Stomach (tissue), 8 donors: ENCODE measurements at regions not wholly inside any gene's neighbourhood (a gene's known extent, or its start where the extent isn't known, plus 50 kb on each side); places are given as distances from the start of the nearest gene placed in this dataset.

ENCODE experiments used
- DNase-seq, 2 donors: peaks; one replicate each; pipeline versions ENCODE4 v3.0.0 to v3.0.0-alpha.2; 2013 to 2019
- H3K27ac ChIP-seq, 5 donors: fragments of 200-600 bp in 4 of 5; sonication (generic) in 4 of 5; one replicate each; pipeline ENCODE4 v1.5.1; 2013 to 2019; ENCODE audit warnings: mild to moderate bottlenecking in 1 of 5, moderate library complexity in 1 of 5
- H3K27me3 ChIP-seq, 3 donors: fragments of 200-600 bp; sonication (generic); one replicate each; pipeline ENCODE4 v1.5.1; 2017 to 2019; ENCODE audit warnings: mixed run types in 1 of 3
- H3K36me3 ChIP-seq, 4 donors: fragments of 200-600 bp; sonication (generic); 1 replicate in 3 of 4; 2 replicates in 1 of 4; pipeline ENCODE4 v1.5.1; 2016 to 2019
- H3K4me1 ChIP-seq, 4 donors: fragments of 200-600 bp; sonication (generic); one replicate each; pipeline ENCODE4 v1.5.1; 2016 to 2019
- H3K4me3 ChIP-seq, 4 donors: fragments of 200-600 bp; sonication (generic) in 3 of 4; one replicate each; pipeline ENCODE4 v1.5.1; 2016 to 2019; ENCODE audit warnings: mild to moderate bottlenecking in 1 of 4
- H3K9me3 ChIP-seq, 4 donors: fragments of 200-600 bp; sonication (generic); one replicate each; pipeline ENCODE4 v1.5.1; 2016 to 2019
- EP300 ChIP-seq: sonication (generic); formaldehyde crosslinking; IDR thresholded peaks from one replicate; pipeline ENCODE4 v1.6.1; 2017; ENCODE audit warnings: antibody characterized with exemption
- POLR2A ChIP-seq, 4 donors: fragments of 450-650 bp; IDR thresholded peaks; one replicate each; pipeline ENCODE4 v1.6.1; 2016; ENCODE audit warnings: antibody characterized with exemption in 4 of 4, control low read depth in 2 of 4, mild to moderate bottlenecking in 1 of 4, moderate library complexity in 1 of 4
- POLR2AphosphoS5 ChIP-seq, 3 donors: sonication (generic); formaldehyde crosslinking; IDR thresholded peaks; one replicate each; pipeline ENCODE4 v1.6.1; 2016; ENCODE audit warnings: antibody characterized with exemption in 3 of 3
- WGBS, 5 donors: extraction: QIAGEN DNeasy Blood & Tissue Kit in 3 of 5; methylation state at CpG; one replicate each; pipeline versions ENCODE4 v1.1.5 to v1.1.7; 2013 to 2018; 5-methylcytosine and 5-hydroxymethylcytosine counted together
- intact Hi-C: fragments of 100-400 bp; cut with DNase I; formaldehyde crosslinking; loops from one replicate; pipeline ENCODE4 v1.15.1; 2023; ENCODE audit warnings: low total_unique reads
- TF ChIP-seq, protein P1 (sequence below), 7 experiments: fragments of 450-650 bp in 4 of 7; fragments of 200-600 bp in 3 of 7; sonication (generic) in 3 of 7; IDR thresholded peaks; one replicate each; pipeline ENCODE4 v1.5.1; 2016 to 2019; ENCODE audit warnings: antibody characterized with exemption in 7 of 7, control low read depth in 2 of 7, mild to moderate bottlenecking in 1 of 7
- donor health status: healthy with polysubstance abuse.
- donor health status: Bipolar disorder and iron deficiency.
- donor health status: healthy.

DNA sequence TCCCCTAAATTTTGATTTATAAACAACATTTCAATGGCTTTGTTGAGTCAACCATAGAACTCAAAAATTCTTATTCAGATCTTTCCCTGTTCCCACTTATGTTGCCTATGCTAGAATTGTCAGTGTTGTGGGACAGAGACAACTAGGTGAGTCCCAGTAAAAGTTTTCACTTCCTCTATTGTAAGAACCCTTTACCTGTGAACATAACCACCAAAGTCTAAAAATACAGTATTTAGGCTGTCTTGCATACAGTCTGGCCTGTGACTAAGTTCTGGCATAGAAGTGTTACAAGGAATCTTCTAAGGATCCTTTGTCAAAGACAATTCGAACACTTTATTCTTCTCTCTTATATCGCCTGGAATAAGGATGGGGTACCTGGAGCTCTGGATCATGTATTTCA lies 1047.9 kb upstream of the NCAM2 start:
- no peak overlapping the region for H3K27ac ChIP-seq
- no peak for TF ChIP-seq POLR2AphosphoS5 (IDR thresholded peaks at IDR 0.05)
- TF ChIP-seq, protein P1, sequence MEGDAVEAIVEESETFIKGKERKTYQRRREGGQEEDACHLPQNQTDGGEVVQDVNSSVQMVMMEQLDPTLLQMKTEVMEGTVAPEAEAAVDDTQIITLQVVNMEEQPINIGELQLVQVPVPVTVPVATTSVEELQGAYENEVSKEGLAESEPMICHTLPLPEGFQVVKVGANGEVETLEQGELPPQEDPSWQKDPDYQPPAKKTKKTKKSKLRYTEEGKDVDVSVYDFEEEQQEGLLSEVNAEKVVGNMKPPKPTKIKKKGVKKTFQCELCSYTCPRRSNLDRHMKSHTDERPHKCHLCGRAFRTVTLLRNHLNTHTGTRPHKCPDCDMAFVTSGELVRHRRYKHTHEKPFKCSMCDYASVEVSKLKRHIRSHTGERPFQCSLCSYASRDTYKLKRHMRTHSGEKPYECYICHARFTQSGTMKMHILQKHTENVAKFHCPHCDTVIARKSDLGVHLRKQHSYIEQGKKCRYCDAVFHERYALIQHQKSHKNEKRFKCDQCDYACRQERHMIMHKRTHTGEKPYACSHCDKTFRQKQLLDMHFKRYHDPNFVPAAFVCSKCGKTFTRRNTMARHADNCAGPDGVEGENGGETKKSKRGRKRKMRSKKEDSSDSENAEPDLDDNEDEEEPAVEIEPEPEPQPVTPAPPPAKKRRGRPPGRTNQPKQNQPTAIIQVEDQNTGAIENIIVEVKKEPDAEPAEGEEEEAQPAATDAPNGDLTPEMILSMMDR (IDR thresholded peaks at IDR 0.05) = no peak
- no peak for TF ChIP-seq EP300
- TF ChIP-seq POLR2A (IDR thresholded peaks at IDR 0.05) = no peak
- 87 to 97% (median 92%) methylated on average over 2 of the region's 2 CpGs for WGBS, 5 donors
- intact Hi-C loops = no loop called here
- no peaks in the 10 kb centered on the region for H3K27me3 ChIP-seq
- no peaks in the 10 kb centered on the region for H3K36me3 ChIP-seq
- no peak overlapping the region for H3K4me3 ChIP-seq
- no peak for DNase-seq
- H3K4me1 ChIP-seq = no peaks in the 10 kb centered on the region
- H3K9me3 ChIP-seq = no peaks in the 10 kb centered on the region

DNA sequence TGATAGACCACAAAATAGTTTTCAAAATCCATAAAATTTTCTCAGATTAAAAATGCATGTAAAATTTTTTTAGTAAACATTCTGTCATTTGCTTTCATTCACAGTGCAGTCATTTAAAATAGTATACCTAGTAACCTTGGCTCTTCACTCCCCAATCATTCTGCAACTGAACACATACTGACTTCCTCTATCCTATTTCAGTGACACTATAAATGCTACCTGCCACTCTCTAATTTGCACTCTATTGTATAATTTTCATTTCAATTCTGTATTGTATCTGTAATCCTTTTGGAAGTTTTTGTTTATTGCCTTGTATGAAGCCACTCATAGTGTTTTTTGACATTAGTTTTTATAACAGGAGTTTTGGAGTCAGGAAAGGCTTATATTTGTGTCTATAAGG lies 1029.1 kb upstream of the NCAM2 start:
- Histone ChIP-seq H3K36me3 (no peaks in the 10 kb centered on the region), H3K9me3 (peaks cover 5 to 11% (median 9%) of the 10 kb centered on the region in 4 donors), H3K27me3 (no peaks in the 10 kb centered on the region), H3K27ac (no peak overlapping the region), H3K4me3 (no peak overlapping the region), H3K4me1 (no peaks in the 10 kb centered on the region)
- intact Hi-C loops = no loop called here
- DNase-seq = no peak
- no peak for TF ChIP-seq EP300
- TF ChIP-seq POLR2A (IDR thresholded peaks at IDR 0.05) = no peak
- TF ChIP-seq, protein P1 (IDR thresholded peaks at IDR 0.05) = no peak
- TF ChIP-seq POLR2AphosphoS5 (IDR thresholded peaks at IDR 0.05) = no peak

DNA sequence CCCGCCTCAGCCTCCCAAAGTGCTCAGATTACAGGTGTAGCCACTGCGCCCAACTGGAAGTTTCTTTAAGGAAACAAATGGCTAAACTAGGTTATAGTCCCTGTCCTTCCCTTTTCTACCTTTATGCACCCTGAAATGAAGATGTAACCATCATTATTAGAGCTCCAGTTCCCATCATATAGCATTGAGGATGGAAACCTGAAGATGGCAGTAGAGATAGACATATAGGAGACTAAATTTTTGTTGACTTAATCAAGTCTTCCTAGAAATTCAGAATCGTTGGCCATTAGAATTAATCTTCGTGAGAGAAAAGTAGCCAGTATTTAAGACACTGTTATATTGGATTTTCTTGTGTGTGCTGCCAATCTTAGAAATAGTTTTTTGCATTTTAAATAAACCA lies 1016.3 kb upstream of the NCAM2 start:
- WGBS, 5 donors = 83 to 94% (median 87%) methylated on average over 4 of the region's 4 CpGs
- H3K4me3 ChIP-seq = no peak overlapping the region
- DNase-seq = no peak
- H3K4me1 ChIP-seq = no peaks in the 10 kb centered on the region
- no peak for TF ChIP-seq POLR2A (IDR thresholded peaks at IDR 0.05)
- TF ChIP-seq, protein P1 (IDR thresholded peaks at IDR 0.05) = no peak
- H3K27me3 ChIP-seq = no peaks in the 10 kb centered on the region
- H3K27ac ChIP-seq = no peak overlapping the region
- intact Hi-C loops = no loop called here
- H3K9me3 ChIP-seq = no peaks in the 10 kb centered on the region
- H3K36me3 ChIP-seq = no peaks in the 10 kb centered on the region

DNA sequence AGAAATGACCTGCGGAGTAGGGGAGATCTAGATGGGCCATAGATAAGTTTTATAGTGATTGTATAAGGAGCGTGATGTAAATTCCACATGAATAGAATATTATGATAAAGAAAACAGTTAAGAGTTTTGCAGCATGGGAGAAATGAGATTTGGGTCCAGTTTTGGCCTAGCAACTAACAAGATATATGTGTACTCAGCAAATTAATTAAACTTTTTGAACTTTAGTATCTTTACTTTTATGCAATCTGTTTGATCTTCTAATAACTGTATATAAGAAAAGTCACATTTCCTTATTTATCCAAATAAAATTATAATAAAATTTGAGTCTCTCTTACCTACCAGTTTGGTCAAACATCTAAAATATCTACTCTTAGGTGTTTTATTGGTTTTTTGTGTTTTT lies 1011.8 kb upstream of the NCAM2 start:
- Histone ChIP-seq H3K4me3 (no peak overlapping the region), H3K27me3 (no peaks in the 10 kb centered on the region), H3K4me1 (no peaks in the 10 kb centered on the region), H3K27ac (no peak overlapping the region), H3K9me3 (no peaks in the 10 kb centered on the region), H3K36me3 (no peaks in the 10 kb centered on the region)
- TF ChIP-seq EP300 = no peak
- TF ChIP-seq POLR2AphosphoS5 (IDR thresholded peaks at IDR 0.05) = no peak
- TF ChIP-seq, protein P1 (IDR thresholded peaks at IDR 0.05) = no peak
- TF ChIP-seq POLR2A (IDR thresholded peaks at IDR 0.05) = no peak
- WGBS, 5 donors = 94 to 97% (median 94%) methylated on average over 2 of the region's 2 CpGs
- DNase-seq = no peak
- intact Hi-C loops = no loop called here

DNA sequence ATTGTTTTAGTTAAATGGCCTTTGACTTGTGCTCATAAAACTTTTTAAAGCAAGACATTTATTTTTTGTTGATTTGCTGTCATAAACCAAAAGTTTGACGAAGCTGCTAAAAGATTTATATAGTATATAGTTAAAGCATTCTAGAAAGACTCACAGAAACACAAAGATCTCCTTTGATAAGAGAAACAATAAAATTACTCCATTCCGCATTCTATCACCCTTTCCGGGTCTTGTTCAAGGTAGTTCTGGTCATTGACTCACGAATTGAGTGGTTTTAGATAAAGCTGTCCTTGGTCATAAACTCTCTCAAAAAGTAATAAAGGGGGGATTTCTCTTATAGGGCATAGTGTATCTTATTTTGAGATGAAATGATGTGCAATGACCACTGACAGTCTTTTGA lies 1010.5 kb upstream of the NCAM2 start:
- DNase-seq = no peak
- no peaks in the 10 kb centered on the region for H3K27me3 ChIP-seq
- TF ChIP-seq, protein P1 (IDR thresholded peaks at IDR 0.05) = no peak
- TF ChIP-seq POLR2A (IDR thresholded peaks at IDR 0.05) (no peak), EP300 (no peak), POLR2AphosphoS5 (IDR thresholded peaks at IDR 0.05) (no peak)
- H3K9me3 ChIP-seq = no peaks in the 10 kb centered on the region
- no peak overlapping the region for H3K4me3 ChIP-seq
- H3K4me1 ChIP-seq = no peaks in the 10 kb centered on the region
- no peak overlapping the region for H3K27ac ChIP-seq
- intact Hi-C loops = no loop called here
- no peaks in the 10 kb centered on the region for H3K36me3 ChIP-seq
- WGBS, 5 donors = 81 to 86% (median 84%) methylated on average over 4 of the region's 4 CpGs
